GM18508 (cell line): ENCODE measurements at regions not wholly inside any gene's neighbourhood (a gene's known extent, or its start where the extent isn't known, plus 50 kb on each side); places are given as distances from the start of the nearest gene placed in this dataset.

Source experiments
- ATAC-seq: cut with Tn5 transposase; IDR thresholded peaks from one replicate; pipeline ENCODE4 v1.9.1; 2021; ENCODE audit warnings: moderate number of reproducible peaks; ENCODE audit not compliant: insufficient read depth, unreplicated experiment

DNA sequence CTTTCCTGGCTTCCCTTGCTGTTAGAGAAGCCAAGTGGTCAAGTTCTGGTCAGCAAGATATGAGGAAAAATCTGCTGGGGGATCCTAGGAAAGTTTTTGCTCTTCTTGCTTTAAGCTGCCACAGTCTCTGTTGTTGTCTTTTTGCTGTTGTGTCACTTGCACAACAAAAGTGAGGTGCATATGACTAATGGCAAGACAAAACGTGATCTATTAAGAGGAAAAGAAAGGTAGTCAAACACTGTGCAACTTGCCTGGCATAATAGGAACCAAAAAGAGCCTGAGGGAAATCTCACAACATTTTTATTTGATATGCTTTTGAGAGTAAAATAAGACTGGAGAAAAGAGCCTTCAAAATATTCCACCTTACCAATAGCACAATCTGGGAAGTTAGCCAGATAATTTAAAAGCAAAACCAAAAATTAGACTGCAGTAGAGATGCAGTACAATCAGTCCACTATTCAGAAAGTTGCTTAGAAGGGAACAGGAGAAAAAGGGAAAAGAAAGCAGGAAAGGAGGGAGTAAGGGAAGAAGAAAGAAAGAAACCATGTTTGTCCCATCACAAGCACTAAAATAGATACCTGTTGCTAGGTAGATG lies 110.0 kb upstream of the SLC4A7 start:
- no peak for ATAC-seq

GRCh38 chr3:27593173-27593572 lies 109.0 kb upstream of the SLC4A7 start:
- no peak for ATAC-seq

DNA sequence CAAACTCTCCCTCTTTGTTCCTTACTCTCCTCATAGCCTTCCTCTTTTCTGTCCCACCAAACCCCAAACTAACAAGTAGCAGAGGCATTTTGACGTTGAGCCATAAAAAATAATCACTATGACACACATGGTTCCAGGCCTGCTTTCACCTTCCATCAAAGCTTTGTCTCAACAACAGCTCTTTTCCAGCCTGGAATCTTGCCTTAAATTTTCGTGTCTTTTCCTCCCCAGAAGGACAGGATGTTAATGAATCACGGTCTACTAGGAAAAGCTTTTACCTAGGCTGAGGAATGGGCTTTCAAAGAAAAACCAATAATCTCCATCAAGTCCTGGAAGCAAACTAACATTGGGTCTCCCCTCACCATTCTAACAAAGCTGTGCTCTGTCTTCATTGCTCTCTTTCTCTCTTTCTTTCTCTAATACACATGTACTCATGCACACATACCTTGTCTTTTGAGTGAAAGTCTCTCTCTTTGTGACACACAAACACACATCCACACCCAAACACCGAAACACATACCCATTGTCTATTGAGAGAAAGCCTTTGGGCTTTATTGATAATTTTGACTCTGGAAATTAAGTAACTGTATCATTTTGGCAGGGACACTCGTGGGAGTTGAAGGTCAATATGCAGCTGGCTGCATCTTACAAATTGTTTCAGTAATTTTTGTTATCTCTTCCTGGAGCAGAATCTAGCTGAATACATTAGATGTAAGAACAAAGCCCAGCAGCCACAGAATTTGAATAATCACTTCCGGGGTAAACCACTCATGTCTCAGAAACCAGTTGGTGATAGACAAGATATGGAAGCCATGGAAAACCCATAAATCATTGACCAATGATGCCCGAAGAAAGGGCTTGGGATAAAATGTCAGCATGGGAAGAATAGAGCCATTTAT lies 107.4 kb upstream of the SLC4A7 start:
- no peak for ATAC-seq

DNA sequence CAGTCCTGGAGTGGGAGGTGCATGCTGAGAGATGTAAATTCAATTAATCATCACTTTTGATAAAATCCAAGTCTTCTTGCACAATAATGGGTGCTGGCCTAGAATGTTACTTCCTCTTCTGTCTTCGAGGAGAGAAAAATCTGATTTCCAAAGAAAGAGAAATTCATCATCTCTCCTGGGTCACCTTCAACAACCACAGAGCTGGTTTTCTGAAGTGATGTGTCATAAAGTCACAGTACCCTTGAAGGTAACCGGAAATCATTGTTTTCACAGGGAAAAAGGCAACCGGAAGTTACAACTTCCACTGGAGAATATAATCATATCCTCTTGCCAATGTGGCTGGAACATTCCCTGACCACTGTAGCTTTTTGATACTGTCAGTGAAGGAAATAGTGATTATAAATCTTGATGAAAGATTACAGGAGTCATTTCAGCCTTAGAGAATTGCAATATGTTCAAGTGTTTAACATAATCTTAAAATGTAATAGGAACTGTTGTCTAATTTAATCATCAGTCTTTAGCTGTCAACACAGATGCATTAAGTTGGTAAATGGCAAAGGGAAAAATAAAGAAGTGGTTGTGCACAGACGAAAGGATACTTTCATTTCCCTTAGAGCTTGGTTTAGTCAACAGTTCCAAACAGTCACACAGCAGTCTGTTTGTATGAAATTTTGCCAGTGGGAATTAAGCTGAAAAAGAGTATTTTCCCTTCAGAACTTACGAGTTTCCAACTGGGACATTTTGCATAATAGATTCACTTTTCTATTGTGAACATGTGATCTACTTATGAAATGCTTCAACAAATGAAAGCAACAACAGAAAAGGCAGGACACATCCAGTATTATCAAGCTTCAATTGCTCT lies 106.5 kb upstream of the SLC4A7 start:
- no peak for ATAC-seq

DNA sequence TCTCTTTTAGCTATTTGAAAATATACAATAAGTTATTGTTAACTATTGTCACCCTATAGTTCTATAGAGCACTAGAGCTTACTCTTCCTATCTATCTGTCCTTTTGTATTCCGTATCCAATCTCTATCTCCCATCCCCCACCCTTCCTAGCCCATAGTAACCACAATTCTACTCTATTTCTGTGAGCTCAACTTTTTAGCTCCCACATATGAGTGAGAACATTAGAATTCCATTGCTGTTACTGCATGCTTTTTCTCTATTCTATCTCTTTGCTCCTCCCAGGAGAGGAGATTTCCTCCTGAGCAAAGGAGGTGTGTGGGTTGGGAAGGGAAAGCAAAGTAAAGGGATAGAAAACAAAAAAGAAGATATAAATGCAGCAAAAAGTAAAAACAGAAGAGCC lies 105.6 kb upstream of the SLC4A7 start:
- no peak for ATAC-seq

- ATAC-seq: no peak
Measured at GRCh38 chr3:27585429-27585828, 101.2 kb upstream of the SLC4A7 start.

DNA sequence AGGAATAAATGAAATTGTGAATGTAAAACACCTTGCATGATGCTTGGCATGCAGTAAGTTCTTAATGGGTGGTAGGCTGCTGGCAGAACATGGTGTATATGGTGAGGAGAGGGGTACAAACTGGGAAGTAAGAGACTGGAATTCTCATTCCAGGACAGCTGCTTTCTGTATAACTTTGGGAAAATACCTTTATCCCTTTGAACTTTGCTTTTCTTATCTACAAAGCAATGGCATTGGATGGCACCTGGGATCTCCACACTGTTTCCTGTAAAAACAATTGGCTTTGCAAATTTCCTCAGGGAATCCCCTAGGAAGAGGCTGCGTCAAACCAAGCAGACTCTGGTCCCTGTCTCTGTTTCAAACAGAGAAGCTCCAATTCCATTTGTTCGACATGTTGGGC lies 100.7 kb upstream of the SLC4A7 start:
- ATAC-seq: no peak

- no peak for ATAC-seq
Measured at GRCh38 chr3:27581852-27582251, 97.7 kb upstream of the SLC4A7 start.

- no peak for ATAC-seq
Measured at GRCh38 chr3:27578032-27578431, 93.8 kb upstream of the SLC4A7 start.

DNA sequence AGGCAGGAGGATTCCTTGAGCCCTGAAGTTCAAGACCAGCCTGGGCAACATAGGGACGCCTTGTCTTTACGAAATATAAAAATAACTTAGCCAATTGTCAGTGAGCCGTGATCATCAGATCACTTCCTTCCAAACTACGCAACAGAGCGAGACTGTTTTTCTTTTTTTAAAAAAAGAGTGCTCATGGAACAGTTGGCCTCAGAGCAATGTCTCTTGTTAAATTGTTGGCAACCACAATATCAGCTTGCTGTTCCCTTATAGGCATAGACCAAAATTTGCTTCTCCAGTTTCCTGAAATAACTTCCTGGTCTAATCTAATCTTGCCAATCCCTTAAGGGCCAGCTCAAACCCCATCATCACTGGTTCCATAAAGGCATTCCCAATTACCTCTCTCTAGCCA lies 93.3 kb upstream of the SLC4A7 start:
- no peak for ATAC-seq

- no peak for ATAC-seq
Measured at GRCh38 chr3:27576171-27576570, 92.0 kb upstream of the SLC4A7 start.

GRCh38 chr3:27575499-27575898 lies 91.3 kb upstream of the SLC4A7 start:
- no peak for ATAC-seq

- no peak for ATAC-seq
Measured at GRCh38 chr3:27574438-27574795, 90.2 kb upstream of the SLC4A7 start.

GRCh38 chr3:27573780-27574437 lies 89.7 kb upstream of the SLC4A7 start:
- ATAC-seq: no peak

GRCh38 chr3:27573138-27573537 lies 89.0 kb upstream of the SLC4A7 start:
- ATAC-seq: no peak

GRCh38 chr3:27571345-27571744 lies 87.2 kb upstream of the SLC4A7 start:
- no peak for ATAC-seq

DNA sequence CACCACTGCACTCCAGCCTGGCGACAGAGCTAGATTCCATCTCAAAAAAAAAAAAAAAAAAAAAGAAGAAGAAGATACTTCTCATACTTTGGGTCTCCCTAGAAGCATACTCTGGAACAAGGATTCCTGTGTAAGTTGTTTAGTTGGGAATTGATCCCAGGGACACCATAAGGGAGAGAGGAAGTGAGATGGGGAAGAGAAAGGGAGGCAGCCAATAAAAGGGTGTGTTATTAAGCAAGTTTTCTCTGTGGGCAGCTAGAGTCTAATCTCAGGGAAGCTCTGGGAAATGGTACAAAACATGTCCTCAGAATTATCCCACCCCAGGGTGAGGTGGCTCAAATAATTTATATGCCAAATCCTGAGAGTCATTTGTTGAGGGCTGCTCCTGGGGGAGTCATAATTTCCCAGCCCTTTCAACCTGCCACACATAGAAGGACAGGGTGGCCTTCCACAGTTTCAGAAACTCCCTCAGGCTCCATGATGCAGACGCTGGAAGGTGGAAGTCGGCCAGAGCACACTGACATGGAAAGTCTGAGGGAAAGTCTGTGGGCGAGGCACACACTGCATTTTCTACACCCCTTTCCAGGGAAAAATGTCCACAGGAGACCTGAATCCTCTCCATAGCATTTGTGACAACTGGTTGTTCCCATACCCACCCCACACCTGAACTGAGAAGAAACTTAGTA lies 86.4 kb upstream of the SLC4A7 start:
- ATAC-seq: no peak

- no peak for ATAC-seq
Measured at GRCh38 chr3:27568393-27568792, 84.2 kb upstream of the SLC4A7 start.

DNA sequence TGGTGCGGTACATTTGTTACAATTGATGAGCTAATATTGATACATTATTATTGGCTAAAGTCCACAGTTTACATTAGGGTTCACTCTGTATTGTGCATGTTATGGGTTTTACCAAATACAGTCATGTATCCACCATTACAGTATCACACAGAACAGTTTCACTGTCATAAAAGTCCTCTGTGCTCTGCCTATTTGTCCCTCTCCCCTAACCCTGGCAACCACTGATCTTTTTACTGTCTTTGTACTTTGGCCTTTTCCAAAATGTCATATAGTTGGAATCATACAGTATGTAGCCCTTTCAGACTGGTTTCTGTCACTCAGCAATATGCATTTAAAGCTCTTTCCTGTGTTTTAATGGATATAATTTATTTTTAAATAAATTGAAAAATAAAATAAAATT lies 83.1 kb upstream of the SLC4A7 start:
- ATAC-seq: no peak
